PC-3 (cell line): ENCODE measurements at regions not wholly inside any gene's neighbourhood (a gene's known extent, or its start where the extent isn't known, plus 50 kb on each side); places are given as distances from the start of the nearest gene placed in this dataset.
A peak's percentile ranks its signal among the peaks of the same experiment; 100 is the strongest.
"Not testable (repeated sequence)": the region's sequence is repeated elsewhere in the genome, so short reads cannot be mapped to it uniquely, and the experiment has no call there.

Experiments
- ATAC-seq: fragments of 200-7000 bp; cut with Tn5 transposase; 2 replicates; pipeline ENCODE4 v1.9.1; 2020; ENCODE audit warnings: mild to moderate bottlenecking, moderate library complexity
- BruUV-seq: library from RNA; stranded (reverse); fragments of 400-500 nt; replicated peaks from 2 replicates; lab custom pipeline; 2021; lab: Mats Ljungman, UMichigan
- CTCF ChIA-PET: fragments of 300-600 bp; sonication (Branson Sonifier 250); formaldehyde crosslinking; loops from one replicate; lab custom pipeline; 2022; ENCODE audit warnings: antibody characterized with exemption; lab: Charles Lee
- POLR2A ChIA-PET: fragments of 300-600 bp; sonication (Branson Sonifier 250); formaldehyde crosslinking; loops from one replicate; lab custom pipeline; 2022; ENCODE audit warnings: antibody characterized with exemption; ENCODE audit not compliant: unreplicated experiment; lab: Charles Lee
- DNase-seq: peaks from one replicate; pipeline ENCODE4 v3.0.0-alpha.2; 2015
- H2AFZ ChIP-seq: fragments of 300-600 bp; sonication (generic); 2 replicates; pipeline ENCODE4 v1.6.0; 2016; ENCODE audit warnings: antibody characterized with exemption, low read length
- H3F3A ChIP-seq: fragments of 300-600 bp; sonication (generic); one replicate; pipeline ENCODE4 v1.6.0; 2017; ENCODE audit warnings: antibody characterized with exemption, low read length, control low read depth, mild to moderate bottlenecking; ENCODE audit not compliant: unreplicated experiment
- H3K27ac ChIP-seq: fragments of 300-600 bp; sonication (generic); 2 replicates; pipeline ENCODE4 v1.5.1; 2016; ENCODE audit warnings: mild to moderate bottlenecking, low read length
- H3K27me3 ChIP-seq: fragments of 300-600 bp; sonication (generic); 2 replicates; pipeline ENCODE4 v1.6.1; 2016; ENCODE audit warnings: low read length, mixed read lengths
- H3K36me3 ChIP-seq: fragments of 300-600 bp; sonication (generic); 2 replicates; pipeline ENCODE4 v1.6.1; 2016; ENCODE audit warnings: low read depth, mixed run types, low read length, mixed read lengths
- H3K4me1 ChIP-seq: fragments of 300-600 bp; sonication (generic); 2 replicates; pipeline ENCODE4 v1.5.1; 2016; ENCODE audit warnings: low read length; ENCODE audit not compliant: insufficient read depth
- H3K4me2 ChIP-seq: fragments of 300-600 bp; sonication (generic); 2 replicates; pipeline ENCODE4 v1.6.0; 2016; ENCODE audit warnings: low read length
- H3K4me3 ChIP-seq: fragments of 300-600 bp; sonication (generic); 2 replicates; pipeline ENCODE4 v1.5.1; 2016; ENCODE audit warnings: mild to moderate bottlenecking, low read length, mixed read lengths
- H3K79me2 ChIP-seq: fragments of 300-600 bp; sonication (generic); 2 replicates; pipeline ENCODE4 v1.6.1; 2017; ENCODE audit warnings: low read length, mixed read lengths
- H3K9ac ChIP-seq: fragments of 300-600 bp; sonication (generic); 2 replicates; pipeline ENCODE4 v1.6.0; 2016; ENCODE audit warnings: mild to moderate bottlenecking, low read length
- H3K9me2 ChIP-seq: fragments of 300-600 bp; sonication (generic); replicated peaks from 2 replicates; pipeline ENCODE4 v1.6.1; 2016; ENCODE audit warnings: mixed run types, low read length, mixed read lengths
- H3K9me3 ChIP-seq: fragments of 300-600 bp; sonication (generic); 2 replicates; pipeline ENCODE4 v1.6.1; 2016; ENCODE audit warnings: low read length, mixed read lengths
- H4K20me1 ChIP-seq: fragments of 300-600 bp; sonication (generic); 2 replicates; pipeline ENCODE4 v1.6.1; 2016; ENCODE audit warnings: low read length, mixed read lengths
- CTCF ChIP-seq: fragments of 300-600 bp; sonication (generic); conservative IDR thresholded peaks from 2 replicates; pipeline ENCODE4 v1.5.1; 2017; ENCODE audit warnings: antibody characterized with exemption, low read depth, mild to moderate bottlenecking, low read length
- EZH2 ChIP-seq: fragments of 300-600 bp; sonication (generic); IDR thresholded peaks from one replicate; pipeline ENCODE4 v1.6.1; 2017; ENCODE audit warnings: antibody characterized with exemption, mild to moderate bottlenecking, low read length; ENCODE audit not compliant: unreplicated experiment
- EZH2phosphoT487 ChIP-seq: fragments of 300-600 bp; sonication (generic); IDR thresholded peaks from 2 replicates; pipeline ENCODE4 v1.6.1; 2018; ENCODE audit warnings: mild to moderate bottlenecking, antibody characterized with exemption, low read length, borderline replicate concordance
- intact Hi-C: fragments of 100-400 bp; cut with micrococcal nuclease; formaldehyde crosslinking; loops from 2 replicates; pipeline ENCODE4 v1.9.0; 2023

- no peaks in the 10 kb centered on the region for H3K4me1 ChIP-seq
- H3K36me3 ChIP-seq, result no peaks in the 10 kb centered on the region
- H3F3A ChIP-seq, result no peaks in the 10 kb centered on the region
- intact Hi-C loops, result no loop called here
- H3K4me3 ChIP-seq, result no peak overlapping the region
- H3K9me2 ChIP-seq, result no peaks in the 10 kb centered on the region
- DNase-seq (no peak), ATAC-seq (peak; percentile 54)
- ChIA-PET CTCF (no interaction called here), POLR2A (no interaction called here)
- no peak overlapping the region for H3K4me2 ChIP-seq
- H3K79me2 ChIP-seq, result no peaks in the 10 kb centered on the region
- H4K20me1 ChIP-seq, result no peaks in the 10 kb centered on the region
- H3K9ac ChIP-seq, result no peak overlapping the region
- TF ChIP-seq CTCF (no peak), EZH2phosphoT487 (no peak)
- H2AFZ ChIP-seq, result no peak overlapping the region
- H3K27ac ChIP-seq, result no peak overlapping the region
- no peaks in the 10 kb centered on the region for H3K27me3 ChIP-seq
- H3K9me3 ChIP-seq, result peaks cover 6% of the 10 kb centered on the region; the same call in 1 of the 2 replicates
- BruUV-seq, result no TSS peak
Measured at GRCh38 chr3:99313485-99313884, 324.9 kb upstream of the COL8A1 start.

- no peaks in the 10 kb centered on the region for H3K27me3 ChIP-seq
- intact Hi-C loops, result no loop called here
- DNase-seq (no peak), ATAC-seq (no peak)
- no peak overlapping the region for H3K9ac ChIP-seq
- no TSS peak for BruUV-seq
- TF ChIP-seq CTCF, result no peak
- no peak for TF ChIP-seq EZH2
- no peak for TF ChIP-seq EZH2phosphoT487
- H3K4me1 ChIP-seq, result peaks cover 7% of the 10 kb centered on the region; the same call in 1 of the 2 replicates
- no peaks in the 10 kb centered on the region for H3K36me3 ChIP-seq
- no peaks in the 10 kb centered on the region for H3K79me2 ChIP-seq
- H3K9me3 ChIP-seq, result no peaks in the 10 kb centered on the region
- no peak overlapping the region for H3K4me2 ChIP-seq
- no peak overlapping the region for H3K4me3 ChIP-seq
- no peak overlapping the region for H3K27ac ChIP-seq
- no peaks in the 10 kb centered on the region for H3K9me2 ChIP-seq
- H3F3A ChIP-seq, result no peaks in the 10 kb centered on the region
- no peak overlapping the region for H2AFZ ChIP-seq
- POLR2A ChIA-PET, result no interaction called here
- H4K20me1 ChIP-seq, result no peaks in the 10 kb centered on the region
- CTCF ChIA-PET, result no interaction called here
Measured at GRCh38 chr3:99298661-99299060, 339.7 kb upstream of the COL8A1 start.

GRCh38 chr3:99295836-99296235 is 342.6 kb upstream of the COL8A1 start:
- TF ChIP-seq CTCF, result no peak
- no peak for TF ChIP-seq EZH2phosphoT487
- no peak for TF ChIP-seq EZH2
- Histone ChIP-seq H3F3A (no peaks in the 10 kb centered on the region), H4K20me1 (no peaks in the 10 kb centered on the region), H3K4me2 (no peak overlapping the region), H3K9me3 (no peaks in the 10 kb centered on the region), H3K27ac (no peak overlapping the region), H3K9me2 (no peaks in the 10 kb centered on the region), H2AFZ (no peak overlapping the region), H3K4me3 (no peak overlapping the region), H3K27me3 (no peaks in the 10 kb centered on the region), H3K79me2 (no peaks in the 10 kb centered on the region), H3K9ac (no peak overlapping the region), H3K4me1 (peaks cover 7% of the 10 kb centered on the region; the same call in 1 of the 2 replicates), H3K36me3 (no peaks in the 10 kb centered on the region)
- DNase-seq, result no peak
- intact Hi-C loops, result no loop called here
- POLR2A ChIA-PET, result no interaction called here
- ATAC-seq, result no peak
- no TSS peak for BruUV-seq
- CTCF ChIA-PET, result interaction anchor here (0.6 kb wide), 1 partner anchor 592 kb away, joined by 4 read pairs; no protein-coding TSS in a partner anchor

GRCh38 chr3:99294092-99294491 is 344.3 kb upstream of the COL8A1 start:
- H3K4me2 ChIP-seq, result 0 out of 2 replicates have a peak overlapping the region, but pooled peaks have one; percentile 4
- ATAC-seq, result peak; percentile 33
- CTCF ChIA-PET, result interaction anchor here (0.6 kb wide), 1 partner anchor 365 kb away, joined by 6 read pairs; no protein-coding TSS in a partner anchor

More at GRCh38 chr3:99294092-99294491, 344.3 kb upstream of the COL8A1 start:
- H3K9ac ChIP-seq, H2AFZ ChIP-seq, DNase-seq, H3K27me3 ChIP-seq, BruUV-seq, H3F3A ChIP-seq, intact Hi-C loops, H3K9me2 ChIP-seq, H3K27ac ChIP-seq, POLR2A ChIA-PET, H3K9me3 ChIP-seq, H3K36me3 ChIP-seq, H3K4me3 ChIP-seq, H3K4me1 ChIP-seq, H4K20me1 ChIP-seq, H3K79me2 ChIP-seq: not testable (repeated sequence)
